ENCODE measurements at regions not wholly inside any gene's neighbourhood (a gene's known extent, or its start where the extent isn't known, plus 50 kb on each side); places are given as distances from the start of the nearest gene placed in this dataset.

GRCh38 chr11:31865606-31866300, 54.6 kb upstream of the PAX6 start:
- no peaks in the 10 kb centered on the region for H3K9me3 Mint-ChIP-seq
- no peak overlapping the region for H3K4me3 Mint-ChIP-seq
- no peaks in the 10 kb centered on the region for H3K36me3 Mint-ChIP-seq (ENCODE audit: low read depth)
- H3K27me3 Mint-ChIP-seq, result no peaks in the 10 kb centered on the region
- no peak for DNase-seq
- no peaks in the 10 kb centered on the region for H3K4me1 Mint-ChIP-seq
- intact Hi-C loops (cut with micrococcal nuclease), result no loop called here
- no peak overlapping the region for H3K27ac Mint-ChIP-seq

- H3K4me3 Mint-ChIP-seq, result no peak overlapping the region
- no peaks in the 10 kb centered on the region for H3K9me3 Mint-ChIP-seq
- no peaks in the 10 kb centered on the region for H3K36me3 Mint-ChIP-seq (ENCODE audit: low read depth)
- no peak overlapping the region for H3K27ac Mint-ChIP-seq
- H3K4me1 Mint-ChIP-seq, result no peaks in the 10 kb centered on the region
- intact Hi-C loops (cut with micrococcal nuclease), result no loop called here
- peaks cover 2% of the 10 kb centered on the region for H3K27me3 Mint-ChIP-seq
- no peak for DNase-seq
Observed at GRCh38 chr11:31863170-31863832, 52.2 kb upstream of the PAX6 start.

- Mint-ChIP-seq H3K4me3 (no peak overlapping the region), H3K27ac (no peak overlapping the region), H3K9me3 (no peaks in the 10 kb centered on the region), H3K27me3 (peaks cover 2% of the 10 kb centered on the region), H3K36me3 (ENCODE audit: low read depth) (no peaks in the 10 kb centered on the region), H3K4me1 (no peaks in the 10 kb centered on the region)
- DNase-seq, result no peak
- intact Hi-C loops (cut with micrococcal nuclease), result no loop called here
Observed at GRCh38 chr11:31861011-31861410, 49.9 kb upstream of the PAX6 start.

All from activated CD4-positive, alpha-beta T cell treated with anti-CD3 and anti-CD28 coated beads, Interleukin-2, amount 10 ng/mL, durations not matched to agents 24 days and 14 days (primary cell).